Tibial nerve (tissue), 4 donors: ENCODE measurements at regions not wholly inside any gene's neighbourhood (a gene's known extent, or its start where the extent isn't known, plus 50 kb on each side); places are given as distances from the start of the nearest gene placed in this dataset.

Experiments
- EP300 ChIP-seq, 2 donors: sonication (generic); formaldehyde crosslinking; IDR thresholded peaks; one replicate each; pipeline ENCODE4 v1.6.1; 2017; ENCODE audit warnings: antibody characterized with exemption in 2 of 2, mild to moderate bottlenecking in 1 of 2
- POLR2A ChIP-seq, 2 donors: fragments of 450-650 bp; IDR thresholded peaks; one replicate each; pipeline ENCODE4 v1.6.1; 2017; ENCODE audit warnings: antibody characterized with exemption in 2 of 2, mild to moderate bottlenecking in 2 of 2, moderate library complexity in 2 of 2
- TF ChIP-seq, protein P1 (sequence below), 5 experiments: fragments of 200-600 bp in 3 of 5; fragments of 450-650 bp in 2 of 5; sonication (generic) in 3 of 5; IDR thresholded peaks; one replicate each; pipeline ENCODE4 v1.5.1; 2016 to 2019; ENCODE audit warnings: antibody characterized with exemption in 5 of 5, mild to moderate bottlenecking in 3 of 5, moderate library complexity in 2 of 5

DNA sequence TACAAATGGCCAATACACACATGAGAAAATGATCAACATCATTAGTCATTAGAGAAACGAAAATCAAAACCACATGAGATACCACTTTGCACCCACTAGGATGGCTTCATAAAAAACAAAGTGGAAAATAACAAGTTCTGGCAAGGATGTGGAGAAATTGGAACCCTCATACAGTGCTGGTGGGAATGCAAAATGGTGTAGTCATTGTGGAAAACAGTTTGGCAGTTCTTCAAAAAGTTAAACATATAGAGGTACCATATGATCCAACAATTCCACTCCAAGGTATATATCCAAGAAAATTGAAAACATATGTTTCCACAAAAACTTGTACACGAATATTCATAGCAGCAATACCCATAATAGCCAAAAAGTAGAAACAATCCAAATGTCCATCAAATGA, 231.6 kb upstream of the CSF3R start:
- TF ChIP-seq, protein P1, sequence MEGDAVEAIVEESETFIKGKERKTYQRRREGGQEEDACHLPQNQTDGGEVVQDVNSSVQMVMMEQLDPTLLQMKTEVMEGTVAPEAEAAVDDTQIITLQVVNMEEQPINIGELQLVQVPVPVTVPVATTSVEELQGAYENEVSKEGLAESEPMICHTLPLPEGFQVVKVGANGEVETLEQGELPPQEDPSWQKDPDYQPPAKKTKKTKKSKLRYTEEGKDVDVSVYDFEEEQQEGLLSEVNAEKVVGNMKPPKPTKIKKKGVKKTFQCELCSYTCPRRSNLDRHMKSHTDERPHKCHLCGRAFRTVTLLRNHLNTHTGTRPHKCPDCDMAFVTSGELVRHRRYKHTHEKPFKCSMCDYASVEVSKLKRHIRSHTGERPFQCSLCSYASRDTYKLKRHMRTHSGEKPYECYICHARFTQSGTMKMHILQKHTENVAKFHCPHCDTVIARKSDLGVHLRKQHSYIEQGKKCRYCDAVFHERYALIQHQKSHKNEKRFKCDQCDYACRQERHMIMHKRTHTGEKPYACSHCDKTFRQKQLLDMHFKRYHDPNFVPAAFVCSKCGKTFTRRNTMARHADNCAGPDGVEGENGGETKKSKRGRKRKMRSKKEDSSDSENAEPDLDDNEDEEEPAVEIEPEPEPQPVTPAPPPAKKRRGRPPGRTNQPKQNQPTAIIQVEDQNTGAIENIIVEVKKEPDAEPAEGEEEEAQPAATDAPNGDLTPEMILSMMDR (IDR thresholded peaks at IDR 0.05), result no peak
- TF ChIP-seq EP300 (IDR thresholded peaks at IDR 0.05), result no peak
- no peak for TF ChIP-seq POLR2A (IDR thresholded peaks at IDR 0.05)
